ENCODE measurements at regions not wholly inside any gene's neighbourhood (a gene's known extent, or its start where the extent isn't known, plus 50 kb on each side); places are given as distances from the start of the nearest gene placed in this dataset.

DNA sequence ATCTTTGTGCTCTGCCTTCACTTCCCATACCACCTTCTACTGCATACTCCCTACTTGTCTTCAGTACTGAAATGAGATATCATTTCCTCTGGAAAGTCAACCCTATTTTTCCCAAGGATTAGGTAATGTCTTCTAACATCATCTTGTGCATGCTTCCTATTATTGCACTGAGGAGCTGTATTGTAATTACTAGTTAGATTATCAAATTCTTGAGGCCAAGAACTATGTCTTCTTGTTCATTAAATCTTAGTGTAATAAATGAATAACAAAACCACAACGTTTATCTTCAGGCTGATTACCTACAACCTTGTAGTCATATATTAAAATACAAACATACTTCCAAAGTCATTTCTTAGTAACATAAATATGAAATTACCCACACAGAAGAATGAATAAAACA, 87.9 kb upstream of the POU5F2 start:
- in situ Hi-C loops (cut with HindIII; ENCODE audit: low sequenced_read_pairs) = no loop called here

DNA sequence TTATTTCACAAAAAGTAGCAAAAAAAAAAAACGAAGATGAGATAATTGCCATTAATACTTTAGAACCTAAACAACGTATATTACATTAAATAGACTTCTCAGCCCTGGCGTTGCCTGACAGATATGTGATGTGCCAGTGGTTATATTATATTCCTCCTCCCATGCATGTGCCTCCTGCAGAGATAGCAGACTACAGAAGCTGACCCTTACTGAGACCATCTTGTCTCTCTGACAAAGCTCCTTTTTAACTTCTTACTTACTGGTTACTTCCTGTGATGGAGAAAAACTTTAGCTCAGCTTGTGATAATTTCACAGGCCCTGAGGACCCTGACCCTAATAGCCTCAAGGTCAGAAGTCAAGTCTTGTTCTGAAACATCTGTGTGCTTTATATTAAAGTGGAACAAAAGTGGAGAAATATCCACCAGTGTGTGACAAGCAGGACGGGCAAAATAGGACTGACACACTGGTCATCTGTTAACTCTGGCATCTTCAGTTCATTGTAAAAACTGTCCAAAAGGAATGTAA, 80.6 kb upstream of the POU5F2 start:
- in situ Hi-C loops (cut with HindIII; ENCODE audit: low sequenced_read_pairs) = no loop called here
- no peak for DNase-seq (ENCODE audit: low spot score)

More for the DNA sequence above, 87.9 kb upstream of the POU5F2 start:
- DNase-seq (ENCODE audit: low spot score) = no peak

DNA sequence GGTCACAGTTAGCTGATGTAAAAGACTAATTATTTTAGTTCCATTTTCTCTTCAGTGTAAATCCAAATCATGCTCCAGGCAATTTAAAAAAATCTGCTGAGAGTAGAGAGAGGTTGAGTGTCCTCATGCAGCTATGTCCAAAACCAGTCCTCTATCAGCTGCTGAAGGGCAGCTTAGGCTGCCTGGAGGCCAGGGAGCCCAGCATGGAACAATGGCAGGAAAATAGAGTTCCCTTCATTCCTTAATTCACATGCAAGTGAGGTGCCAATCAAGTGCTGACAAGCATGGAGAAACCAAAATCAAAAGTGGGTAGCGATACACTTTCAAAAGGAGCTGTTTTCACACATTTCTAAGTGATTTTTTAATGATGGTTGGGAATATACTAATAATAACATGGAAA, 78.3 kb upstream of the POU5F2 start:
- DNase-seq (ENCODE audit: low spot score) = no peak
- in situ Hi-C loops (cut with HindIII; ENCODE audit: low sequenced_read_pairs) = no loop called here

DNA sequence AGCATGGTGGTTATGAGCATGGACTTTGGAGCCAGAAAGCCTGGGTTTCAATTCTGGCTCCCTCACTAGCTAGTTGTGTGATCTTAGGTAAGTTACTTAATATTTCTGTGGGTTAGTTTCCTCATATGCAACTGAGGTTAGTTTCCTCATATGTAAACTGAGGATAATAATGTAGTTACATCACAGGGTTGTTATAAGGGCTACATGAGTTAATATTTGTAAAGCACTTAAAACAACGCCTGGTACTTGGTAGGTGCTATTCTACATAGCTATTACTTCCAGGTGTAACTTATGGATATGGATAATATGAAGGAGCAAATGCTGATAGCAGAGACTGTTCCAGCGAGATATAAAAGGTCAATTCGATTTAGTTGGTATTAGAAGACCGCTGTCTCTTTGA, 69.4 kb upstream of the POU5F2 start:
- no peak for DNase-seq (ENCODE audit: low spot score)
- in situ Hi-C loops (cut with HindIII; ENCODE audit: low sequenced_read_pairs) = no loop called here

DNA sequence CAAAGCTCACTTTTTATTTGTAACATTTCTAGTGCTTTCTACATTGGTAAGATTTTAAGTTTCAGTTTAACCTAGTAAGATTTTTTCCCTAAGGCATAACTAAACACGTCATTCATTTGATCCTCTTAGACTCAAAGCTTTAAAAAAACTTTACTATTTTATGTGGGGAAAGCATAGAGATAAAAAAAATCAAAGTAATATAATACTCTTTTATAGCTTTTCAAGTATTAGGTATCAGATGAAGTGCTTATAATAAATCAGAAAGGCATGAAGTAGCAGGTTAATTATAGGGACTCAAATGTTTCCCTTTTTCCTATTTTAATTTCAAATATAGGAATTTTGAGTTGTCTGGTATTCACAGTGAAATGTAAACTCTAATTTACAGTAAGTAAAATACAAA, 68.0 kb upstream of the POU5F2 start:
- DNase-seq (ENCODE audit: low spot score) = no peak
- in situ Hi-C loops (cut with HindIII; ENCODE audit: low sequenced_read_pairs) = no loop called here

DNA sequence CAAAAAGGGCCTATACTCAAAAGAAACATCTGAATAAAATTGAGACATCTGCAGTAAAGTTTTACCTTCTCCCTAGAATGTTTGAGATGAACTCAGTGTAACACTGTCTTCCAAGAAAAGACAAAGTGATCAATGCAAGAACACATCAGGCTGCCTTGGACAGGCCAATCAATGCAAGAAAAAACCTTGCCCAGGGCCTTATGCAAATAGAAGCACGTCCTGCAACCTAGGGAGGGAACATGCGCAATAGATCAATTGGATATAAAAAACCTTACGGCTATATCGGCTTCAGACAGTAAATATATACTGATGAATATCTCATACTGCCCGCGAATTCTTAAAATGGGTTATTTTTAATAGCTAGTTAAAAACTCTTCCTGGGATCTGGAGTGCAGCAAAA, 66.4 kb upstream of the POU5F2 start:
- in situ Hi-C loops (cut with HindIII; ENCODE audit: low sequenced_read_pairs) = no loop called here
- DNase-seq (ENCODE audit: low spot score) = no peak

DNA sequence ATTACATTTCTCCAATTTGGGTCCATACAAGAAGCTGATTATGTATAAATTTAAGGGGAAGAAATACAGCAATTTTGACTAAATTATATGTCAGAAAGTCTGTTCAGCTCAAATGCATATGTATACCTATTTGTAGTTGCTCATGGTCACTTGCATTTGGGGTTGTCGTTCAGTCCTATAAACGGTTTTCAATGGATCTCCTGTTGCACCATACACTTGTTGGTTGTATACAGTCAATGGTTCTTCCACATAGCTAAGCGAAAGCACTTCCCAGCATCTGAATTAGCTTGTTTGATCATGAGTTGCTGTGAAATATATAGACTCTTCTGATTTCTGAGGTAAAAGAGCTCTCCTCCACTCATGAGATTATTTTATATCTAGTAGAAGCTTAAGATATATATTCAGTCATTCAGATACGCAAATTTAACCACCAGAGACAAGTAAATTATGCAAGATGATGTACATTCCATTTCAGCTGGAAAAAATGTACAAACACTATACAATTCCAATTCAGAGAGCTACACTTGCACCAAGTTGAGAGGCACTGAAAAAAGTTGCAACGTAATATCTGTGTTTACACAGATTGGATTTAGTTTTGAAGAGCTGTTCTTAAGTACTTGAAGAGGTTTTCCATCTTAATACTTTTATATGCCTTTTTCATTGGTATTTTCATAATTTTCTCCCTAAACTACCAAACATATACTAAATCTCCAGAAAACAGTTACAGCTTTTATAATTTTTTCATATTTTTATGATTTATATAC, 64.4 kb upstream of the POU5F2 start:
- in situ Hi-C loops (cut with HindIII; ENCODE audit: low sequenced_read_pairs) = no loop called here
- peak; percentile 6 for DNase-seq (ENCODE audit: low spot score)

DNA sequence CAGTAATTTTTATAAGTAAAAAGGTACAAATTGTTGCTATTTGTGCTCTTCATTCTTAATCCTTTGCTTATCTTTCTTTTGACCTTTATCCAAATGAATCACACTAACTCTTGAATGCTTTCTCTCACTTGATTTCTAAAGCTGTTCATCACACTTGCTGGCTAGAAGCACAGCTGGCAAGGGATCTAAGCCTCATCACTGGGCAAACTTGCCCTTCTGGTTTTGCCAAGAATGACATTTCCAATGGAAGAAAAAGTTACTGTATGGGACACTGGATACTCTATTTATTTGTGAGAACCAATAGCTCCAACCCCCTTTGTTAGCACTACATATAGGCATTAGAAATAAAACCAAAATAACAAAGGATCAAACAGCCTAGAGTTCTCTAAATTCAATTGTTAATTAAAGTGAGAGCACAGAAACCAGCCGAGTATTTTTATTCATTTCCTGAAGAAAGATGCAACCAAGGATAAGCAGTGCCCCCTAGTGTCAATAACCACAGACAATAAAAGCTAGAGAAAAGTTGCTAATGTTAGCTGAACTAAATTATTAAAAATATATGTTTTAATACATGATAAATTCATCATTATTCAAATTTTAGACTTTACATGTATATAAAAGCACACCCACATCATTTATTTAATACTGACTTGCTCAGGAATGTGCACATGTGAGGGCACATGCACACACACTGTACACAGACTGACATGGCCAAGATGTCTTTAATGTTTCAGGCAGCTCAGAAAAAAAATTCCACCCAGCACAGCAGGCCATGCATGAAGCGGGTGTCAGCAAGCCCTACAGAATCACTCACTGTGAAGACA, 59.8 kb upstream of the POU5F2 start:
- in situ Hi-C loops (cut with HindIII; ENCODE audit: low sequenced_read_pairs) = no loop called here
- peak; percentile 80 for DNase-seq (ENCODE audit: low spot score)

DNA sequence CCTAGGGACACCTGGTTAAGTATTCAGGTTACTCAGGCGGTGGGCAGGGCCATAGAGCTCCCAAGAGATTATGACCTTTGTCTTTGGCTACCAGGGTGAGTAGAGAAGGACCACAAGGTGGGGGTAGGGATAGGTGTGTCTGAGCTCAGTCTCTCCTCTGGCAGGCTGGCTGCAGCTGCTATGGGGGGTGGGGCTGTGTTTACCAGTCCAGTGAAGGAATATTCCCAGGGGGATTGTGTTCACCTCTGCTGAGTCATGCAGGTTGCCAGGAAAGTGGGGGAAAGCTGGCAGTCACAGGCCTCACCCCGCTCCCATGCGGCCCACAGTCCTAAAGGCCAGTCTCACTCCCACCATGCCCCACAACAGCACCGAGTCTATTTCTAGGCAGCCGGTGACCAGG, 53.6 kb upstream of the POU5F2 start:
- in situ Hi-C loops (cut with HindIII; ENCODE audit: low sequenced_read_pairs) = no loop called here
- no peak for DNase-seq (ENCODE audit: low spot score)

DNA sequence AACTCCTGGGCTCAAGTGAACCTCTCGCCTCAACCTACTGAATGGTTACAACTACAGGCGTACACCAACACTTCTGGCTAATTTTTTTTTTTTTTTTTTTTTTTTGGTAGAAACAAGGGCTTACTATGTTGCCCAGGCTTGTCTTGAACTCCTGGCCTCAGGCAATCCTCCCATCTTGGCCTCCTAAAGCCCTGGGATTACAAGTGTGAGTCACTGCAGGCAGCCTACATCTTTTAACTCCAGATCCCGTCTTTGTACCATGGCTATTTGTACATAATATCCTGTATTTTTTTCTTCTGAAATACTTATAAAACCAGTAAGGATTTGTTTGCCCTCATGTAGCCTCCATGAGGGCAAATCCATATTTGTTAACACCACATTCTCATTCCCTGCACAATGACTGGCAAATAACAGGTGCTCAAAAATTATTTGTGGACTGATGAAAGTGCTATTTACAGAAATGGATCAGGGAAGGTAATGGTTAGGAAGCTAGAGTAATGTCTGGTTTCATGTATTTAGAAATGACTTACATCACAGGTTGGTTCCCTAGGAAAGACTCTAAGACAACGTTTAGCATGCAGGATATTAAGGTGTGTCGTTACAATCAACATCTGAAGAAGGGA, 51.9 kb upstream of the POU5F2 start:
- DNase-seq (ENCODE audit: low spot score) = no peak
- in situ Hi-C loops (cut with HindIII; ENCODE audit: low sequenced_read_pairs) = no loop called here

DNA sequence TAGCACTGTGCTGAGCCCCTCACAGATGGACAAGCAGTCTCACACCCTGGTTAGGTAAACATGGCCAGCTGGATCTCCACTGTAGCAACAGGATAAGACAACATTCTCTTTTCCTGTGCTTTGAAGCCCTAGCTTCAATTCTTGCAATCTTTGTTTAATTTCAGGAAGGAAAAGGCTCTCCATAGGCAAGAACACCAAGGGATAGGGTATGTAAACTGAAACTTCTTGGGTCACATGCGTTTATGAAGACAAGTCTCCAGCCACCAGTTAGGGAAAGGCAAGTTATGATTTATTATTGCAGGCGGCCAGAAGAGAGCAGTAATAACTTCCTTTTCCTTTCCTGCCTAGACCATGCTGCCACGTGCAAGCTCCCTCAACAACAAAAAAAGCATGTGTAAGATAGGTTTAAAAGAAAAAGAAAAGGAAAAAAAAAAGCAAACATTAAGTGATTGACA, 50.1 kb upstream of the POU5F2 start:
- in situ Hi-C loops (cut with HindIII; ENCODE audit: low sequenced_read_pairs) = no loop called here

More for the DNA sequence above, 50.1 kb upstream of the POU5F2 start:
- no peak for DNase-seq (ENCODE audit: low spot score)

Measured in G401 (cell line).